ENCODE measurements at regions not wholly inside any gene's neighbourhood (a gene's known extent, or its start where the extent isn't known, plus 50 kb on each side); places are given as distances from the start of the nearest gene placed in this dataset.

- TF ChIP-seq, protein P1, sequence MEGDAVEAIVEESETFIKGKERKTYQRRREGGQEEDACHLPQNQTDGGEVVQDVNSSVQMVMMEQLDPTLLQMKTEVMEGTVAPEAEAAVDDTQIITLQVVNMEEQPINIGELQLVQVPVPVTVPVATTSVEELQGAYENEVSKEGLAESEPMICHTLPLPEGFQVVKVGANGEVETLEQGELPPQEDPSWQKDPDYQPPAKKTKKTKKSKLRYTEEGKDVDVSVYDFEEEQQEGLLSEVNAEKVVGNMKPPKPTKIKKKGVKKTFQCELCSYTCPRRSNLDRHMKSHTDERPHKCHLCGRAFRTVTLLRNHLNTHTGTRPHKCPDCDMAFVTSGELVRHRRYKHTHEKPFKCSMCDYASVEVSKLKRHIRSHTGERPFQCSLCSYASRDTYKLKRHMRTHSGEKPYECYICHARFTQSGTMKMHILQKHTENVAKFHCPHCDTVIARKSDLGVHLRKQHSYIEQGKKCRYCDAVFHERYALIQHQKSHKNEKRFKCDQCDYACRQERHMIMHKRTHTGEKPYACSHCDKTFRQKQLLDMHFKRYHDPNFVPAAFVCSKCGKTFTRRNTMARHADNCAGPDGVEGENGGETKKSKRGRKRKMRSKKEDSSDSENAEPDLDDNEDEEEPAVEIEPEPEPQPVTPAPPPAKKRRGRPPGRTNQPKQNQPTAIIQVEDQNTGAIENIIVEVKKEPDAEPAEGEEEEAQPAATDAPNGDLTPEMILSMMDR (IDR thresholded peaks at IDR 0.05; ENCODE audit: low read depth, low read length) = no peak
- no peaks in the 10 kb centered on the region for H3K9me3 ChIP-seq (ENCODE audit: control insufficient read depth, insufficient read depth, low read length)
- no peak overlapping the region for H3K27ac ChIP-seq (ENCODE audit: low read depth, low read length)
- no peak overlapping the region for H3K4me3 ChIP-seq (ENCODE audit: low read depth, low read length)
- DNase-seq (ENCODE audit: low read depth, low spot score) = no peak
- POLR2A ChIA-PET = no interaction called here
- CTCF ChIA-PET = no interaction called here
- no peaks in the 10 kb centered on the region for H3K27me3 ChIP-seq (ENCODE audit: control insufficient read depth, insufficient read depth, low read length)
These were observed 411.6 kb downstream of the ZNF521 start for GRCh38 chr18:24940416-24940815.

- ChIA-PET POLR2A (no interaction called here), CTCF (no interaction called here)
- DNase-seq (ENCODE audit: low read depth, low spot score) = no peak
- TF ChIP-seq, protein P1 (IDR thresholded peaks at IDR 0.05; ENCODE audit: low read depth, low read length) = no peak
- H3K4me3 ChIP-seq (ENCODE audit: low read depth, low read length) = no peak overlapping the region
- H3K27ac ChIP-seq (ENCODE audit: low read depth, low read length) = no peak overlapping the region
- H3K27me3 ChIP-seq (ENCODE audit: control insufficient read depth, insufficient read depth, low read length) = no peaks in the 10 kb centered on the region
- no peaks in the 10 kb centered on the region for H3K9me3 ChIP-seq (ENCODE audit: control insufficient read depth, insufficient read depth, low read length)
These were observed 410.6 kb downstream of the ZNF521 start for GRCh38 chr18:24941174-24941951.

GRCh38 chr18:24942144-24942543, 409.8 kb downstream of the ZNF521 start:
- POLR2A ChIA-PET = no interaction called here
- H3K4me3 ChIP-seq (ENCODE audit: low read depth, low read length) = no peak overlapping the region
- DNase-seq (ENCODE audit: low read depth, low spot score) = no peak
- TF ChIP-seq, protein P1 (IDR thresholded peaks at IDR 0.05; ENCODE audit: low read depth, low read length) = no peak
- no peaks in the 10 kb centered on the region for H3K9me3 ChIP-seq (ENCODE audit: control insufficient read depth, insufficient read depth, low read length)
- H3K27ac ChIP-seq (ENCODE audit: low read depth, low read length) = no peak overlapping the region
- CTCF ChIA-PET = no interaction called here
- no peaks in the 10 kb centered on the region for H3K27me3 ChIP-seq (ENCODE audit: control insufficient read depth, insufficient read depth, low read length)

DNA sequence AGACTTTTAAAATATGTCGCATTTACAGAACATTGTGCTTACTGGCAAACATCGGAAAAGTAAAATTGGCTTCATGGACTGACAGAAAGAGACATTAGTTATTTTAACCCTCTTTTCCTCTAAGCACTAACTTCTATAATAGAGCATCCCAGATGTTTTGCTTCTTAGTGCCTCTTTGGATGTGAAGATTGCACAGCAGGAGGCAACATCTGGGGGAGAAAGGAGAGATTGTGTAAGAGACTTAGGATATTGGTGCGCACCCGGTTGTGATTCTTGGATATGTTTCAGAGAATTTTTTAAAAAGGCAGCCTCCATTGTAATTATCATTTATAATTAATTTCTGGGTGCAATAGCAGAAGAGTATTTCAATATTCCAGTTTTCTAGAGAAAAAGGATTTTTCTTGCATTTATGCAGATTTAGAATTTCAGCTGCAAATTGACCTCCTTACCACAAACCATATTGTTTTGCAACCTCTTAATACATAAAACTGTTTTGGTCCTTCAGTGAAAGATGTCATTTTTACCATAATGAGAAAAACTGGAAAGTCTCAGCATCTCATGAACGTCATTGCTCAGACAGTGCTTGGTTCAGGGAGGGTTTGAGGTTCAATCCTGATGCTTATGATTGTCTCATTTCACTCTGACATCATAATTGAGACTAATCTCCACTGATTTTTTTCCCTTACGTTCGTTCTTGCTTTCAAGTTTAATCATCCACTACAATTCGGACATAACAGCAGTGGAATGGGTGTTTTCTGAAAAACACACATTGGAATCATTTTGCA, 404.3 kb downstream of the ZNF521 start:
- H3K27me3 ChIP-seq (ENCODE audit: control insufficient read depth, insufficient read depth, low read length) = no peaks in the 10 kb centered on the region
- no peak overlapping the region for H3K27ac ChIP-seq (ENCODE audit: low read depth, low read length)
- POLR2A ChIA-PET = no interaction called here
- CTCF ChIA-PET = no interaction called here
- H3K9me3 ChIP-seq (ENCODE audit: control insufficient read depth, insufficient read depth, low read length) = no peaks in the 10 kb centered on the region
- no peak for DNase-seq (ENCODE audit: low read depth, low spot score)
- TF ChIP-seq, protein P1 (IDR thresholded peaks at IDR 0.05; ENCODE audit: low read depth, low read length) = no peak
- no peak overlapping the region for H3K4me3 ChIP-seq (ENCODE audit: low read depth, low read length)

DNA sequence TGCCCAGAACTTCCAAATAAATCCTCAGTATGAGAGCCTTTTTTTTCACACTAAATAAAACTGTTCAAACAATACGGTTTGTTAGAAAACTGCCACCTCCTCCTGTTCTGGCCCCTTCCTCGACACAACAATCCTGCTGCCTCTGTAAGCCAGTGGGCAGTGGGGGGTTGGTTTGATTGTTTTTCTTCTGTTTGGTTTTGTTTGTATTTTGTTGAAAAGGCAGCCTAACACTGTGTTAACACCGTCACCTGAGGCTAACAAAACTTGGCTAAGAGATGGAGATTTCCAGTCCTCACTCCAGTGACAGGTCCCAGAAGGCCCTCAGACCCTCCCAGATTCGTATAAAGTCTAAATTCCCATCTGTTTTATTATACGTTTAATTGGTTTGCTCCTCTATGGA, 402.1 kb downstream of the ZNF521 start:
- ChIA-PET POLR2A (no interaction called here), CTCF (no interaction called here)
- H3K27ac ChIP-seq (ENCODE audit: low read depth, low read length) = no peak overlapping the region
- peaks cover 2% of the 10 kb centered on the region for H3K27me3 ChIP-seq (ENCODE audit: control insufficient read depth, insufficient read depth, low read length)
- TF ChIP-seq, protein P1 (IDR thresholded peaks at IDR 0.05; ENCODE audit: low read depth, low read length) = no peak
- H3K4me3 ChIP-seq (ENCODE audit: low read depth, low read length) = no peak overlapping the region
- DNase-seq (ENCODE audit: low read depth, low spot score) = no peak
- no peaks in the 10 kb centered on the region for H3K9me3 ChIP-seq (ENCODE audit: control insufficient read depth, insufficient read depth, low read length)
